Lower leg skin (tissue), 3 donors: ENCODE measurements at regions not wholly inside any gene's neighbourhood (a gene's known extent, or its start where the extent isn't known, plus 50 kb on each side); places are given as distances from the start of the nearest gene placed in this dataset.

Experiments
- CTCF ChIP-seq, 3 donors: fragments of 450-650 bp; IDR thresholded peaks; one replicate each; pipeline ENCODE4 v1.5.1; 2016; ENCODE audit warnings: antibody characterized with exemption in 3 of 3, mild to moderate bottlenecking in 3 of 3, moderate library complexity in 2 of 3
- POLR2A ChIP-seq, 2 donors: fragments of 450-650 bp; IDR thresholded peaks; one replicate each; pipeline ENCODE4 v1.6.1; 2016 to 2017; ENCODE audit warnings: antibody characterized with exemption in 2 of 2, mild to moderate bottlenecking in 1 of 2, moderate library complexity in 1 of 2

- TF ChIP-seq CTCF (IDR thresholded peaks at IDR 0.05) (no peak), POLR2A (IDR thresholded peaks at IDR 0.05) (no peak)
Measured at GRCh38 chr20:59466107-59466815, 138.1 kb upstream of the PHACTR3 start.
